Fibroblast of villous mesenchyme (primary cell): ENCODE measurements at regions not wholly inside any gene's neighbourhood (a gene's known extent, or its start where the extent isn't known, plus 50 kb on each side); places are given as distances from the start of the nearest gene placed in this dataset.
A peak's percentile ranks its signal among the peaks of the same experiment; 100 is the strongest.

Source experiments
- DNase-seq: peaks from one replicate; pipeline ENCODE4 v3.0.0-alpha.2; 2010; ENCODE audit warnings: low read depth
- H3K4me3 ChIP-seq: 2 replicates; pipeline ENCODE4 v1.5.1; 2011; ENCODE audit warnings: low read depth, mild to moderate bottlenecking, low read length
- TF ChIP-seq, protein P1 (sequence below): IDR thresholded peaks from 2 replicates; pipeline ENCODE4 v1.5.1; 2012; ENCODE audit warnings: low read depth, mild to moderate bottlenecking, low read length; ENCODE audit not compliant: insufficient read depth

DNA sequence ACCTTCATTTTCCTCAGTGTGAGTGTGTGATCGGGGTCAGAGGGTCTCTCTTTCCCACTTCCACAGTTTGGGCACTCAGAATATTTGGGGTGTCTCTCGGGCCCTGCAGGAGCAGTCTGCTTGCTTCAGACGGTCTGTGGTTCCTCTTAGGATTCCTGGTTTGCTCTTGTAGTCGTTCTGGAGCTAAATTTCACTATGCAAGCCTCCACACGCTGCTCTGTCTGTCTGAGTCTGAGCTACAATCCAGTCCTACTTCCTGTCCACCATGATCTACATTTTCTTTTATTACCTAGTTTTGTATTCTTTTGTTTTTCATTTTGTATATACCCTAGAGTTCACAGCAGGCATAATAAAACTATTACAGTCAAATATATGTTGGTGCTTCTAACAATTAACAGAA, 1967.3 kb upstream of the NUDT12 start:
- DNase-seq: no peak
- TF ChIP-seq, protein P1, sequence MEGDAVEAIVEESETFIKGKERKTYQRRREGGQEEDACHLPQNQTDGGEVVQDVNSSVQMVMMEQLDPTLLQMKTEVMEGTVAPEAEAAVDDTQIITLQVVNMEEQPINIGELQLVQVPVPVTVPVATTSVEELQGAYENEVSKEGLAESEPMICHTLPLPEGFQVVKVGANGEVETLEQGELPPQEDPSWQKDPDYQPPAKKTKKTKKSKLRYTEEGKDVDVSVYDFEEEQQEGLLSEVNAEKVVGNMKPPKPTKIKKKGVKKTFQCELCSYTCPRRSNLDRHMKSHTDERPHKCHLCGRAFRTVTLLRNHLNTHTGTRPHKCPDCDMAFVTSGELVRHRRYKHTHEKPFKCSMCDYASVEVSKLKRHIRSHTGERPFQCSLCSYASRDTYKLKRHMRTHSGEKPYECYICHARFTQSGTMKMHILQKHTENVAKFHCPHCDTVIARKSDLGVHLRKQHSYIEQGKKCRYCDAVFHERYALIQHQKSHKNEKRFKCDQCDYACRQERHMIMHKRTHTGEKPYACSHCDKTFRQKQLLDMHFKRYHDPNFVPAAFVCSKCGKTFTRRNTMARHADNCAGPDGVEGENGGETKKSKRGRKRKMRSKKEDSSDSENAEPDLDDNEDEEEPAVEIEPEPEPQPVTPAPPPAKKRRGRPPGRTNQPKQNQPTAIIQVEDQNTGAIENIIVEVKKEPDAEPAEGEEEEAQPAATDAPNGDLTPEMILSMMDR: no peak
- H3K4me3 ChIP-seq: no peak overlapping the region

DNA sequence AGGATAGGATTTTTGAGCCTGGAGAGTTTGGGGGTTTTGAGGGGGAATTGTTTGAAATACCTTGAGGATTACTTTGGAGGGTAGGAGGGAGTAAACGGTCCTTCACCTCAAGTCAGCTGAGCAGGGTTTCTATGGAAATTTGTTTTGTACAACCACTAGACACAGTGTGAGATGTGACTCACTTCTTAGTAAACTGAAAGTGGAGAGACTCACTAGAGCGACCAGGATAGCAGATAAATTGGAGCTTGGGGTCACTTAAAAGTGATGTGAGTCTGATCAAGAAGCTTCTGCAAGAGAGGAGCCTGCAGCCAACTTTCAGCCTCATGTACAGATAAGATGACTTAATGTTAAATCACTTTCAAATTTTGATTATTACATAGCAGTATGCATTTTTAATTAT, 1945.9 kb upstream of the NUDT12 start:
- peak; percentile 1 for DNase-seq
- TF ChIP-seq, protein P1: no peak
- H3K4me3 ChIP-seq: no peak overlapping the region

DNA sequence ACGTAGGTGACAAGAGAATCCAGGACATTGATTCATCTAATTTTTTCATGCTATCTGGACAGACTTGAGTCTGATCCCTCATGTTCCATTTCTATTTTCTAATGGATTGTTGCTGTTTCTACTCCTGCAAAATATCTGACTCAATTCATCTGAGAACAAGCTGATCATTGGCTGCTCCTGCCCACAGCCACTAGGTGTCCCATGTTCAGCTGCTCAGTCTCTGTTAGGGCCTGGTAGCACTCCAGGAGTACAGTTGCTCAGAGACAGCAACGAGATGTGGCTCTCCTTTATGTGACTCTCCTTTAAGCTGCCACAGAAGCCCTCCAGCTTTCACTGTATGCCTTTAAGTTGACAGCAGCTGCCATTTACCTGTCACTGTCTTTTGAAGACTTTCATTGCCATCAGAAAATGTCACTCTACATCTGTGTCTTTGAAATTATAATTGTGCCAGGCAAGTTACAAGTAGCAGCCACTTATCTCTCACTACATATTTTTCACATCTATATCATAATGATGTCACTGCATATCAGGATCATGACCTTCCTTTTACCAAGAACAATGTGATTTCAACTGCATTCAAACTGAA, 1944.2 kb upstream of the NUDT12 start:
- DNase-seq: peak; percentile 3
- no peak overlapping the region for H3K4me3 ChIP-seq
- TF ChIP-seq, protein P1: peak; percentile 55

DNA sequence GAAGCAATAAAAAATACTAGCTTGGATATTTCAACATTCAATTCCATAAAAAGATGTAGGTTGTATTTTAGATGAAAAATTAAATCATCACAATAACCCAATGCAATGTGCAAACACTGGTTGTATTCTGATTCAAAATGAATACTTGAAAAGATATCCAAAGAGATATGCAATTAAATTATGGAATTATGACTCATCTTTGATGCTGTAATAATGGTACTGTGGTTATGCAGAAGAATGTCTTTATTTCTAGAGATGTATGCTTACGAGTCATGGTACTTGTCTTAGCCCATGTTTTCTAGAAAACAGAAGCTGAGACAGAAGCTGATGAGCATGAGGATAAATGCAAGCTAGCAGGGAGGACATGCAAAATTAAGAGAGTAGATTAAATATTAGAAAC, 1941.4 kb upstream of the NUDT12 start:
- DNase-seq: peak; percentile 0
- H3K4me3 ChIP-seq: no peak overlapping the region
- TF ChIP-seq, protein P1: no peak

DNA sequence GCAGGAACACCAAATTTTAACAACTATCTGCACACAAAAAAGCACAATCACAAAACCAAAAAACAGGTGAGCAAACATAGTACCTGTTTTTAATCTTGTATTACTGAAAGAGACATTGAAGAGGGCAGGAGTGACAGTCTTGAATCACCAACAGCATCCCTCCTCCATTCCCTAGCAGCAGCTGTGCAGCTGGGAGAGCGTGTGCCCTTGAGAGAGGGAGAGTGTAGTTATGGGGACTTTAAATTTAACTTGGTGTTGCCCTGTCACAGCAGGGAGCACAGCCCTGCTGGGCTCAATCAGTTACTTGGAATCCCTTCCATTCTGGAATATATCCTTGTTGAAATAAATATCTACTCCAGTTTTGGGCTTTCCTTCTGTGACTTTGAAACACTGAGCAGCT, 1938.7 kb upstream of the NUDT12 start:
- no peak for DNase-seq
- TF ChIP-seq, protein P1: no peak
- H3K4me3 ChIP-seq: no peak overlapping the region

DNA sequence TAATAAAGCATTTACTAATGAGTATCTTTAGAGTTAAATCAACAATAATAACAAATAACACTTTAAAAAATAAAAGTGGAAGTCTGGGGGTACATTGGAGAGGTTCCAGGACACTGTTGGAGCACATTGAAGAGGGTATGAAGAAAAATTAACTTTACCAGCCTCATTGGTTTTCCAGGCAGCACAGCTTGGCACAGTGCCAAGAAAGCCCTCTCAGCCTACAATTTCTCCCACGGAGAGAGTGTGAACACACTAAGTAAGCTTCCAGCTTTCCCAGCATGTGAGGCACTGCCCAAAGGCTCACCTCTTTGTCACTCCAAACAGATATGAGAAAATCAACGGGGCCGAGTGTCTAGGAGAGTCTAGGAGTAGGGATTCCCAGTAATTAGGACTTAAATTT, 1912.8 kb upstream of the NUDT12 start:
- H3K4me3 ChIP-seq: no peak overlapping the region
- DNase-seq: no peak
- TF ChIP-seq, protein P1: no peak

DNA sequence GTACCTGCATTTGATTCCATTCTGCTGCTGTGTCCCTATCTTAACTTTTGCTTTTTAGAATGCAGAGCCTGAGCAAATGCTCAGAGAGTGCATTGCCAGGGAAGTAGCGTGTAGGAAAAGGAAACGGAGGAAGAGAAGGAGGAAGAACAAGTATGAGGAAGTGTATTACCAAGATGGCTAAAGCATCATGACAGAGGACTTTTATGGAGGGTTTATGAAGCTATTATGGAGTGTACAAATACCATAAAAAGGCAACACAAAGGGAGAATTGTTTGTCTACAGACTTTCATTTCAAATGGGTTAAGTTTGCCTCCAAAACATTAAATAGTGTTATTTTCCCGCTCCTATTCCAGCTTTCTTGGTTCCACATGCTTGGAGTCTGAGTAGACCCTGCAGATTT, 1899.8 kb upstream of the NUDT12 start:
- TF ChIP-seq, protein P1: no peak
- no peak for DNase-seq
- no peak overlapping the region for H3K4me3 ChIP-seq
